ENCODE measurements at regions not wholly inside any gene's neighbourhood (a gene's known extent, or its start where the extent isn't known, plus 50 kb on each side); places are given as distances from the start of the nearest gene placed in this dataset.

DNA sequence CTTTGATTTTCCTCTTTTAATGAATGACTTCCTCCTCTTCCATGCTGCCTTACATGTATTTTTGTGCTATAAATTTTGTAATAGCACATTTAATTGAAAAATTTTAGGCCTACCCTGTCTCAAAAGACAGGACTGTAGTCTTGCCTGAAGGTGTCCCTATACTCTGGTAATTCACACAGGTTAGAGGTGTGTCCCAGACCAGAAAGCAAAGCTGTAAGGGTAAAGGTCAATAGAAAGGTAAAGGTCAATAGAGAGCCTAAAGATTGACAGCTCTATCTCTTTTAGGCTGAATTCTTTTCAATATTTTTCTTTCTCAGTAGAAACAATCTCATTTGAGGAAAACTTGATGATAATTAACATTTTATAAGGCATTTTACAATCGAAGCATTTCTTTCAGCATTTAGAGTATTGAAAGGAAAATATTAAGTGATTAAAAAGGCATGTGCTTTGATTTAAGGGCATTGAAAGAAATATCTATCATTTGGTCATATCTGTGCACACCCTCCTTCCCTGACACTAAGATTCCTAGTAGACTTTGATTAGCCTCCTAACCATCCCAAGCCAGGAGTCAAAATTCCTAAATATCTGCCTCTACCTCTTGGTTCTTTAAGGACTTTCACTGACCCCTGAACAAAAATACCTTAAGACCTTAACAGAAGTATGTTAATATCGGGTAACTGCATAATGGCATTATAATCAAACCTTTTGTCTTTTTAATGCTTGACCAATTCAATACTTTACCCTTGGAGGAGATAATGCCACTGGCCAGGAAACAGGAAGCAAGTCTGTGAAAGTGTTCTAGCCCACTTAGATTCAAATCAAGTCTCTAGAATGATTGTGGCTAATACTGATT is 161.8 kb upstream of the DTNA start:
- H3K27me3 ChIP-seq, result no peaks in the 10 kb centered on the region
- WGBS, 2 donors (ENCODE audit: low coverage in 1 of 2), result 62 to 76% methylated on average over 2 of the region's 2 CpGs
- intact Hi-C loops (cut with DNase I; ENCODE audit: low total_unique reads), result no loop called here

DNA sequence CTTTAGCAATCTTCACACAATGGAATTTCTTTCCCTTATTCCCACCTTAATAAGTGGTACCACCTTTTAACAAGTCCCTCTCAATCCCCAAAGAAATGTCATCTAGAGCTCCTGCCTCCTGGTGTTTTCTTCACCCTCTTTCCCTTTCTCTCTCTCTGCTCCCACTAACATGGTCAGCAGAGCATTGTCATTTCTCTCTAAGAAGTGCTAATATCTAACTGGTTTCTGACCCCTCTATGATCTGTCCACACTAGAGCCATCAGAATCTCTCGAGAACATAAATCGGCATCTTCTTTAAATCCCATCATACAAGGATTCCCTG is 161.2 kb upstream of the DTNA start:
- H3K9me3 ChIP-seq, result no peaks in the 10 kb centered on the region
- no peak for DNase-seq
- intact Hi-C loops (cut with DNase I; ENCODE audit: low total_unique reads) (no loop called here), in situ Hi-C loops (cut with MboI; ENCODE audit: low pct_ligation_motif_present in 1 of 4, low pct_unique_long_range_greater_than_20kb in 1 of 4, low sequenced_read_pairs in 3 of 4) (no loop called here)
- 78 to 82% methylated on average over 2 of the region's 2 CpGs for WGBS, 2 donors (ENCODE audit: low coverage in 1 of 2)
- H3K27me3 ChIP-seq, result no peaks in the 10 kb centered on the region
- H3K4me3 ChIP-seq, result no peak overlapping the region
- H3K4me1 ChIP-seq, result no peaks in the 10 kb centered on the region
- H3K27ac ChIP-seq, result no peak overlapping the region
- H3K36me3 ChIP-seq, result no peaks in the 10 kb centered on the region
- TF ChIP-seq POLR2AphosphoS5 (IDR thresholded peaks at IDR 0.05) (no peak), POLR2A (IDR thresholded peaks at IDR 0.05) (no peak), EP300 (IDR thresholded peaks at IDR 0.05; ENCODE audit: low read depth) (no peak)
- TF ChIP-seq, protein P1, sequence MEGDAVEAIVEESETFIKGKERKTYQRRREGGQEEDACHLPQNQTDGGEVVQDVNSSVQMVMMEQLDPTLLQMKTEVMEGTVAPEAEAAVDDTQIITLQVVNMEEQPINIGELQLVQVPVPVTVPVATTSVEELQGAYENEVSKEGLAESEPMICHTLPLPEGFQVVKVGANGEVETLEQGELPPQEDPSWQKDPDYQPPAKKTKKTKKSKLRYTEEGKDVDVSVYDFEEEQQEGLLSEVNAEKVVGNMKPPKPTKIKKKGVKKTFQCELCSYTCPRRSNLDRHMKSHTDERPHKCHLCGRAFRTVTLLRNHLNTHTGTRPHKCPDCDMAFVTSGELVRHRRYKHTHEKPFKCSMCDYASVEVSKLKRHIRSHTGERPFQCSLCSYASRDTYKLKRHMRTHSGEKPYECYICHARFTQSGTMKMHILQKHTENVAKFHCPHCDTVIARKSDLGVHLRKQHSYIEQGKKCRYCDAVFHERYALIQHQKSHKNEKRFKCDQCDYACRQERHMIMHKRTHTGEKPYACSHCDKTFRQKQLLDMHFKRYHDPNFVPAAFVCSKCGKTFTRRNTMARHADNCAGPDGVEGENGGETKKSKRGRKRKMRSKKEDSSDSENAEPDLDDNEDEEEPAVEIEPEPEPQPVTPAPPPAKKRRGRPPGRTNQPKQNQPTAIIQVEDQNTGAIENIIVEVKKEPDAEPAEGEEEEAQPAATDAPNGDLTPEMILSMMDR (IDR thresholded peaks at IDR 0.05), result no peak

More for the DNA sequence above, 161.8 kb upstream of the DTNA start:
- Histone ChIP-seq H3K4me1 (no peaks in the 10 kb centered on the region), H3K4me3 (no peak overlapping the region), H3K36me3 (no peaks in the 10 kb centered on the region), H3K9me3 (no peaks in the 10 kb centered on the region), H3K27ac (no peak overlapping the region)
- no peak for TF ChIP-seq POLR2AphosphoS5 (IDR thresholded peaks at IDR 0.05)
- no peak for TF ChIP-seq EP300 (IDR thresholded peaks at IDR 0.05; ENCODE audit: low read depth)
- TF ChIP-seq, protein P1 (IDR thresholded peaks at IDR 0.05), result no peak
- no peak for TF ChIP-seq POLR2A (IDR thresholded peaks at IDR 0.05)
- in situ Hi-C loops (cut with MboI; ENCODE audit: low pct_ligation_motif_present in 1 of 4, low pct_unique_long_range_greater_than_20kb in 1 of 4, low sequenced_read_pairs in 3 of 4), result no loop called here
- DNase-seq, result no peak

DNA sequence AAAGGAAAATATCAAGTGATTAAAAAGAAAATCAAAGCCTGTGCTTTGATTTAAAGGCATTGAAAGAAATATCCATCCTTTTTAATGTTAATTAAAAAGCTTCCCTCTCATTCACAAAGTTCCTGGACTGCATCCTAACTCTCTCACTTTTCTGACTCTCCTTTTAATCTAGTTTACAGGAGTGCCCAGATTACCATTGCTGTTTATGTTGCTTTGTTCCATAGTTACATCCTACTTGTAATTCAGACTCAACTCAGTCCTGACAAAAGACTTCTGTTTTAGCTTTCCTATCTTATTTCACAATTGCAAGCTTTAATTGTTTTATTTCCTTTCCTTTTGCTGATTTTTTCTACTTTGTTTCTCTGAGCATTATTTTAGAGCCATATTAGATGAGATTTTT is 160.7 kb upstream of the DTNA start:
- TF ChIP-seq EP300 (IDR thresholded peaks at IDR 0.05; ENCODE audit: low read depth) (no peak), POLR2A (IDR thresholded peaks at IDR 0.05) (no peak), POLR2AphosphoS5 (IDR thresholded peaks at IDR 0.05) (no peak)
- TF ChIP-seq, protein P1 (IDR thresholded peaks at IDR 0.05), result no peak
- no peak for DNase-seq
- no peaks in the 10 kb centered on the region for H3K9me3 ChIP-seq
- no peak overlapping the region for H3K27ac ChIP-seq
- no peak overlapping the region for H3K4me3 ChIP-seq
- no peaks in the 10 kb centered on the region for H3K27me3 ChIP-seq
- no peaks in the 10 kb centered on the region for H3K36me3 ChIP-seq
- in situ Hi-C loops (cut with MboI; ENCODE audit: low pct_ligation_motif_present in 1 of 4, low pct_unique_long_range_greater_than_20kb in 1 of 4, low sequenced_read_pairs in 3 of 4), result no loop called here
- intact Hi-C loops (cut with DNase I; ENCODE audit: low total_unique reads), result no loop called here
- H3K4me1 ChIP-seq, result no peaks in the 10 kb centered on the region

DNA sequence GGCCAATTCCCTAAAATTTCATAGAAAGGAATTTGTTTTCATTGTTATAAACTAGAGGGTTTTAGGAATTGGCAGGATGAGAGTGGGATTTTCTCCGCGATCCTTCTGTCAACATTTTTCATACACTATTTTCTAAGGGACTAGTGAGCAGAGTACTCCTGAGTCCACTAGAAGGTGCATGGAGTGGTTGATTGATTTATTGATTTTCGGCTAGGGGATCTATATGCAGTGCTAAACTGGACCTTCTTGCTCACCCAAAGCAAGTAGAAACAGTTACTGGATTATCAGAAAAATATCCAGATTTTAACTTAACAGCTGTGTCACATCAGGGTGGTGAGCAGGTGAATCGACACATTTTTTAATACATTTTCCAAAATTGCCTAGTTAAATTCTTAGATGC is 159.9 kb upstream of the DTNA start:
- H3K27me3 ChIP-seq, result no peaks in the 10 kb centered on the region
- no peaks in the 10 kb centered on the region for H3K9me3 ChIP-seq
- no peaks in the 10 kb centered on the region for H3K4me1 ChIP-seq
- H3K27ac ChIP-seq, result no peak overlapping the region
- TF ChIP-seq EP300 (IDR thresholded peaks at IDR 0.05; ENCODE audit: low read depth) (no peak), POLR2AphosphoS5 (IDR thresholded peaks at IDR 0.05) (no peak), POLR2A (IDR thresholded peaks at IDR 0.05) (no peak)
- TF ChIP-seq, protein P1 (IDR thresholded peaks at IDR 0.05), result no peak
- intact Hi-C loops (cut with DNase I; ENCODE audit: low total_unique reads) (no loop called here), in situ Hi-C loops (cut with MboI; ENCODE audit: low pct_ligation_motif_present in 1 of 4, low pct_unique_long_range_greater_than_20kb in 1 of 4, low sequenced_read_pairs in 3 of 4) (no loop called here)
- H3K36me3 ChIP-seq, result no peaks in the 10 kb centered on the region
- DNase-seq, result no peak
- H3K4me3 ChIP-seq, result no peak overlapping the region
- WGBS, 2 donors (ENCODE audit: low coverage in 1 of 2), result 92 to 100% methylated on average over 4 of the region's 4 CpGs
